Ectodermal cell (in vitro differentiated cells): ENCODE measurements at regions not wholly inside any gene's neighbourhood (a gene's known extent, or its start where the extent isn't known, plus 50 kb on each side); places are given as distances from the start of the nearest gene placed in this dataset.
"Not testable (repeated sequence)": the region's sequence is repeated elsewhere in the genome, so short reads cannot be mapped to it uniquely, and the experiment has no call there.

Experiments used
- H3K27ac ChIP-seq: 2 replicates; pipeline ENCODE4 v1.7.0; 2013; ENCODE audit warnings: mild to moderate bottlenecking, low read depth, low read length; ENCODE audit not compliant: insufficient read depth, poor library complexity, severe bottlenecking
- H3K27me3 ChIP-seq: 2 replicates; pipeline ENCODE4 v1.7.0; 2013; ENCODE audit warnings: mild to moderate bottlenecking, low read length; ENCODE audit not compliant: insufficient read depth, control insufficient read depth, poor library complexity, severe bottlenecking
- H3K36me3 ChIP-seq: one replicate; pipeline ENCODE4 v1.7.0; 2013; ENCODE audit warnings: low read length; ENCODE audit not compliant: control insufficient read depth, insufficient read depth
- H3K4me1 ChIP-seq: one replicate; pipeline ENCODE4 v1.7.0; 2013; ENCODE audit warnings: low read length; ENCODE audit not compliant: control insufficient read depth, insufficient read depth
- H3K4me3 ChIP-seq: 2 replicates; pipeline ENCODE4 v1.7.0; 2013; ENCODE audit warnings: low read depth, low read length, control low read depth; ENCODE audit not compliant: insufficient read depth
- H3K9me3 ChIP-seq: 2 replicates; pipeline ENCODE4 v1.7.0; 2013; ENCODE audit warnings: mild to moderate bottlenecking, low read length, moderate library complexity; ENCODE audit not compliant: control insufficient read depth
- WGBS, 2 experiments: methylation state at CpG; one replicate each; pipeline ENCODE4 v1.1.7; 2013; ENCODE audit warnings: missing lambda C conversion rate in 2 of 2; 5-methylcytosine and 5-hydroxymethylcytosine counted together

GRCh38 chr2:103401621-103402020 is 639.8 kb downstream of the TMEM182 start:
- H3K4me3 ChIP-seq, result no peak overlapping the region
- H3K27ac ChIP-seq, result no peak overlapping the region
- H3K27me3 ChIP-seq, result no peaks in the 10 kb centered on the region
- H3K36me3 ChIP-seq, result no peaks in the 10 kb centered on the region
- H3K4me1 ChIP-seq, result no peaks in the 10 kb centered on the region
- WGBS, 2 experiments, result 17 to 22% methylated on average over 4 of the region's 4 CpGs
- no peaks in the 10 kb centered on the region for H3K9me3 ChIP-seq

- WGBS, 2 experiments, result 91 to 95% methylated on average over 3 of the region's 3 CpGs
- H3K4me1 ChIP-seq, result no peaks in the 10 kb centered on the region
- no peak overlapping the region for H3K27ac ChIP-seq
- H3K36me3 ChIP-seq, result no peaks in the 10 kb centered on the region
- no peaks in the 10 kb centered on the region for H3K27me3 ChIP-seq
- H3K9me3 ChIP-seq, result no peaks in the 10 kb centered on the region
- H3K4me3 ChIP-seq, result no peak overlapping the region
Observed at GRCh38 chr2:103402336-103402735, 640.5 kb downstream of the TMEM182 start.

- Histone ChIP-seq H3K27ac (no peak overlapping the region), H3K36me3 (no peaks in the 10 kb centered on the region), H3K4me3 (no peak overlapping the region), H3K4me1 (no peaks in the 10 kb centered on the region), H3K9me3 (no peaks in the 10 kb centered on the region), H3K27me3 (no peaks in the 10 kb centered on the region)
- WGBS, 2 experiments, result 90 to 98% methylated on average over 4 to 5 of the region's 5 CpGs
Observed at GRCh38 chr2:103402944-103403343, 641.1 kb downstream of the TMEM182 start.

GRCh38 chr2:103403388-103403787 is 641.6 kb downstream of the TMEM182 start:
- not testable (repeated sequence) for H3K27me3 ChIP-seq, H3K27ac ChIP-seq, H3K4me3 ChIP-seq, H3K4me1 ChIP-seq, H3K9me3 ChIP-seq, H3K36me3 ChIP-seq
- WGBS, 2 experiments, result 85 to 88% methylated on average over 5 of the region's 5 CpGs

GRCh38 chr2:103410221-103410620 is 648.4 kb downstream of the TMEM182 start:
- H3K9me3 ChIP-seq, result no peaks in the 10 kb centered on the region
- H3K27ac ChIP-seq, result no peak overlapping the region
- no peaks in the 10 kb centered on the region for H3K4me1 ChIP-seq
- H3K27me3 ChIP-seq, result no peaks in the 10 kb centered on the region
- H3K4me3 ChIP-seq, result no peak overlapping the region
- no peaks in the 10 kb centered on the region for H3K36me3 ChIP-seq
- 94% methylated on average over 4 of the region's 4 CpGs for WGBS, 2 experiments

- no peak overlapping the region for H3K4me3 ChIP-seq
- H3K36me3 ChIP-seq, result no peaks in the 10 kb centered on the region
- 92 to 93% methylated on average over 2 of the region's 2 CpGs for WGBS, 2 experiments
- no peak overlapping the region for H3K27ac ChIP-seq
- H3K9me3 ChIP-seq, result no peaks in the 10 kb centered on the region
- no peaks in the 10 kb centered on the region for H3K4me1 ChIP-seq
- H3K27me3 ChIP-seq, result no peaks in the 10 kb centered on the region
Observed at GRCh38 chr2:103419506-103419905, 657.7 kb downstream of the TMEM182 start.

- no peaks in the 10 kb centered on the region for H3K36me3 ChIP-seq
- 94 to 100% methylated on average over 2 of the region's 2 CpGs for WGBS, 2 experiments
- no peaks in the 10 kb centered on the region for H3K27me3 ChIP-seq
- H3K27ac ChIP-seq, result no peak overlapping the region
- no peaks in the 10 kb centered on the region for H3K4me1 ChIP-seq
- H3K9me3 ChIP-seq, result no peaks in the 10 kb centered on the region
- H3K4me3 ChIP-seq, result no peak overlapping the region
Observed at GRCh38 chr2:103423100-103423499, 661.3 kb downstream of the TMEM182 start.

- H3K36me3 ChIP-seq, result no peaks in the 10 kb centered on the region
- WGBS, 2 experiments, result 83 to 100% methylated on average over 2 to 3 of the region's 3 CpGs
- H3K4me3 ChIP-seq, result no peak overlapping the region
- no peaks in the 10 kb centered on the region for H3K27me3 ChIP-seq
- H3K27ac ChIP-seq, result no peak overlapping the region
- H3K9me3 ChIP-seq, result no peaks in the 10 kb centered on the region
- no peaks in the 10 kb centered on the region for H3K4me1 ChIP-seq
Observed at GRCh38 chr2:103427567-103427966, 665.7 kb downstream of the TMEM182 start.

- H3K9me3 ChIP-seq, result no peaks in the 10 kb centered on the region
- no peaks in the 10 kb centered on the region for H3K27me3 ChIP-seq
- H3K27ac ChIP-seq, result no peak overlapping the region
- WGBS, 2 experiments, result 95% methylated on average over 6 of the region's 6 CpGs
- H3K4me3 ChIP-seq, result no peak overlapping the region
- H3K4me1 ChIP-seq, result no peaks in the 10 kb centered on the region
- no peaks in the 10 kb centered on the region for H3K36me3 ChIP-seq
Observed at GRCh38 chr2:103430191-103430590, 668.4 kb downstream of the TMEM182 start.

GRCh38 chr2:103435010-103435409 is 673.2 kb downstream of the TMEM182 start:
- Histone ChIP-seq H3K4me3 (no peak overlapping the region), H3K27ac (no peak overlapping the region), H3K9me3 (no peaks in the 10 kb centered on the region), H3K4me1 (no peaks in the 10 kb centered on the region), H3K36me3 (no peaks in the 10 kb centered on the region), H3K27me3 (no peaks in the 10 kb centered on the region)
- WGBS, 2 experiments, result 97 to 99% methylated on average over 3 of the region's 3 CpGs

GRCh38 chr2:103437161-103437560 is 675.3 kb downstream of the TMEM182 start:
- Histone ChIP-seq H3K4me3 (no peak overlapping the region), H3K27me3 (no peaks in the 10 kb centered on the region), H3K36me3 (no peaks in the 10 kb centered on the region), H3K9me3 (no peaks in the 10 kb centered on the region), H3K4me1 (no peaks in the 10 kb centered on the region), H3K27ac (no peak overlapping the region)
- WGBS, 2 experiments, result 92% methylated on average over 3 of the region's 3 CpGs
